ENCODE measurements at regions not wholly inside any gene's neighbourhood (a gene's known extent, or its start where the extent isn't known, plus 50 kb on each side); places are given as distances from the start of the nearest gene placed in this dataset.
"Not testable (repeated sequence)": the region's sequence is repeated elsewhere in the genome, so short reads cannot be mapped to it uniquely, and the experiment has no call there.

DNA sequence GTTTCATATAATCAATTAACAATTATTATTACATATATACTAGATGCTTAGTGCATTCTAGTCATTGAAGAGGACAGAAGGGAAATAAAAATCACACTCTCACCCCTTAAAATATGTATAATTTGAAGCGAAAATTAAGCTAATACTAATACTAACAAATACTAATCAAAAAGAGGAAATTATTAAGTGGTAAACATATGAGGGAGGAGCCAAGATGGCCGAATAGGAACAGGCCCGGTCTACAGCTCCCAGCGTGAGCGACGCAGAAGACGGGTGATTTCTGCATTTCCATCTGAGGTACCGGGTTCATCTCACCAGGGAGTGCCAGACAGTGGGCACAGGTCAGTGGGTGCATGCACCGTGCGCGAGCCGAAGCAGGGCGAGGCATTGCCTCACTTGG, 344.2 kb downstream of the RAP2B start:
- TF ChIP-seq, protein P1, sequence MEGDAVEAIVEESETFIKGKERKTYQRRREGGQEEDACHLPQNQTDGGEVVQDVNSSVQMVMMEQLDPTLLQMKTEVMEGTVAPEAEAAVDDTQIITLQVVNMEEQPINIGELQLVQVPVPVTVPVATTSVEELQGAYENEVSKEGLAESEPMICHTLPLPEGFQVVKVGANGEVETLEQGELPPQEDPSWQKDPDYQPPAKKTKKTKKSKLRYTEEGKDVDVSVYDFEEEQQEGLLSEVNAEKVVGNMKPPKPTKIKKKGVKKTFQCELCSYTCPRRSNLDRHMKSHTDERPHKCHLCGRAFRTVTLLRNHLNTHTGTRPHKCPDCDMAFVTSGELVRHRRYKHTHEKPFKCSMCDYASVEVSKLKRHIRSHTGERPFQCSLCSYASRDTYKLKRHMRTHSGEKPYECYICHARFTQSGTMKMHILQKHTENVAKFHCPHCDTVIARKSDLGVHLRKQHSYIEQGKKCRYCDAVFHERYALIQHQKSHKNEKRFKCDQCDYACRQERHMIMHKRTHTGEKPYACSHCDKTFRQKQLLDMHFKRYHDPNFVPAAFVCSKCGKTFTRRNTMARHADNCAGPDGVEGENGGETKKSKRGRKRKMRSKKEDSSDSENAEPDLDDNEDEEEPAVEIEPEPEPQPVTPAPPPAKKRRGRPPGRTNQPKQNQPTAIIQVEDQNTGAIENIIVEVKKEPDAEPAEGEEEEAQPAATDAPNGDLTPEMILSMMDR (conservative IDR thresholded peaks at IDR 0.05; ENCODE audit: low read length) = not testable (repeated sequence)
- TF ChIP-seq EZH2phosphoT487 (IDR thresholded peaks at IDR 0.05; ENCODE audit: borderline replicate concordance, low read depth, low read length) = not testable (repeated sequence)
